Stromal cell of bone marrow (primary cell): ENCODE measurements at regions not wholly inside any gene's neighbourhood (a gene's known extent, or its start where the extent isn't known, plus 50 kb on each side); places are given as distances from the start of the nearest gene placed in this dataset.
"Not testable (repeated sequence)": the region's sequence is repeated elsewhere in the genome, so short reads cannot be mapped to it uniquely, and the experiment has no call there.

Experiments
- DNase-seq: peaks from one replicate; pipeline ENCODE4 v3.0.0-alpha.2; 2012; ENCODE audit warnings: low read depth

DNA sequence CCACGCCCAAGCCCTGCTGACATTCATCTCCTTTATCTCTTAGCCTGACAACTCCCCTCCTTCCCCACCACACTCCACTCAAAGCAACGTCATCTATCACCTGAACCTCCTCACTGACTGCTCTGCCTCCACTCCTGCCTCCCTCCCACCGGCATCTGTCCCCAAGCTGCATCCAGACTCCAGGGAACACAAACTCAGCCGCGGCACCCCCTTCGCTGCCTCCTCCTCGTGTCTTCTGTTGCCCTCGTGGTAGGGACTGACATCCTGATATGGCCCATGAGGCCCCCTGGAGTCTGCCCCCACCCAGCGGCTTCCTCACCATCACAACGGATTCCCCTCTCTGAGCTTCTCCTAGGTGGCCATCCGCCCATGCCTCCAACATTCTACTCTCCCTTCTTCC is 101.0 kb upstream of the TAS2R1 start:
- no peak for DNase-seq

DNA sequence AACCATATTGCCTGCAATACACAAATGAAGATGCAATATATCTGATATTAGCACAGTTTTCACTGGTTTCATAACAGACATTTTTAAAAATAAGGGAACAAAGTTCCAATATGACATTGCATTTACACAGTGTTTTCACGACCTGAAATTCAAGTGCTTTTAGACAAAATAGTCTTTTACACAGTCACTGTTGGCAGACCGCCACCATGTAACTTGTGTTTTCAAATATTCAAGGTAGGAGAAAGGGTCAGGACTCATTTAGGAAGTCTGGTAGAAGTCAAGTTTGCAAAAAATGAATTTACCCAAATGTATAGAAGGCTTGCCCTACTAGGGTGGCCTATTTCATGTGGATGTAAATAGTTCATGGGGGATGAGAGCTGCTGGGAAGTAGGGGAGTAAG is 98.1 kb upstream of the TAS2R1 start:
- no peak for DNase-seq

GRCh38 chr5:9726931-9727330 is 96.8 kb upstream of the TAS2R1 start:
- no peak for DNase-seq

DNA sequence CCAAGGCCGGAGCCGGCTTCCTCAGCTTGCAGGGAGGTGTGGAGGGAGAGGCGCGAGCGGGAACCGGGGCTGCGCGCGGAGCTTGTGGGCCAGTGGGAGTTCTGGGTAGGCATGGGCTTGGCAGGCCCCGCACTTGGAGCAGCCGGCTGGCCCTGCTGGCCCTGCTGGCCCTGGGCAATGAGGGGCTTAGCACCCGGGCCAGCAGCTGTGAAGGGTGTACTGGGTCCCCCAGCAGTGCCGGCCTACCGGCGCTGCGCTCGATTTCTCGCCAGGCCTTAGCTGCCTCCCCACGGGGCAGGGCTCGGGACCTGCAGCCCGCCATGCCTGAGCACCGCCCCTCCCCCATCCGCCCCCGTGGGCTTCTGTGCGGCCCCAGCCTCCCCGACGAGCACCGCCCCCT is 95.1 kb upstream of the TAS2R1 start:
- not testable (repeated sequence) for DNase-seq

GRCh38 chr5:9724707-9725106 is 94.6 kb upstream of the TAS2R1 start:
- DNase-seq, result no peak

DNA sequence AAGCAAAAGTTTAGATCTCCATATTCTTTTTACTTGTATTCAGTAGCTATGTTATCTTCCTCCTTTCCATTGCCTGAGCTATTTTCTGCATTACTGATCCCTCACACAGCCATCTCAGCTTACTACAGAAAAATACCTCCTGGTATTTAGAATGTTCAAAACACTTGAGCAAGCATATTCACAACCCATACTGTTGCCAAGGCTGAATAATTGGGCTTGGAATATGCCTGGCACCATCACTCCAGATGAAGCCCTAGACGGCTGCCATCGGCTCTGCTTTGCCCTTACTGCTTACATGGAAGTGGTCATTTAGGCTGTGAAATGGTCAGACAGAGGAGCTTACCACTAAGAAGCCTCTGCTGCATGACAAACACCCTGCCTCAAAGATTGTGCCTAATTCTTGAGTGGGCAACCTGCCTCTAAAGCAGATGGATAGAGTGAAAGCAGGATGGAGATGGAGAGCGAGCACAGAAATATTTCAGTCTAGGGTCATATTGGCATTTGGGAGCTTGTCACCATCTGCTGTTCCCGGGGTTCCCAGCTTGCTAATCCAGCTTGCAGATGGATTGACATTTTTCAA is 92.5 kb upstream of the TAS2R1 start:
- DNase-seq, result no peak

GRCh38 chr5:9721161-9721560 is 91.0 kb upstream of the TAS2R1 start:
- no peak for DNase-seq

DNA sequence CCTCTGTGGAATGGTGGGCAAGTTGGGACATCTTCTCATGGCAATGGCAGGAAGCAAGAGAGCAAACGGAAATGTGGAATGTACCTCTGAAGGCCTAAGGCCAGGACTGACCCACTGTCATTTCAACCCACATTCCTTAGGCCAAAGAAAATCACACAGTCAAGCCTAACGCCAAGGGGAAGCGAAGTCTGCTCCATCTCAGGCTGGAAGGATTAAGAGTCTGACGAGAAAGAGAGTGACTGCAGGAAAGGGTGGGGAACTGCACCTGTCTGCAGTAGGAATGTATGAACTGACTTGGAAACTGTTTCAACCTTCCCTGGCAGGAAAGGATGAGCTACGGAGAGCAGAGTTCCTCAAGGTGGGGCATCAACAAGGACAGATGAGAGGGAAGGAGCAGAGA is 90.2 kb upstream of the TAS2R1 start:
- DNase-seq, result no peak

DNA sequence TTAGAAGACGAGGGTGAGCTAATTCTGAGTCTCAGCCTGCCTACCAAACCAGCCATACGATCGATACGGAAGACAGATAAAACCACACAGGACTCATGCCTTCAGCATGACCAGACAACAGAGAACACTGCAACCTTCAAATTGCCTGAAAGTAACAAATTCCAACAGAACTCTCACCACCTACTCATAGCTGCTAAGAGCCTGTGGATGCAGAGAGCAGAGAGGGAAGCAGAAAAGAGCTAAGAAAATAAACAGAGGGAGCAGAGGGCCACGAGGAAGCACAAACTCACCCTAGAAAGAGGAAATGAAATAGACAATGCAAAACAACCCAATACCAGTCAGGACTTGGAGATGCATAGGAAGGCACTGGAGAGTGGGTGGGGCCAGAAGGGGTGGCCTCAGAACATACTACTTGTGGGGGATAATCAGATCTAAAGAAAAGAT is 86.7 kb upstream of the TAS2R1 start:
- DNase-seq, result no peak

DNA sequence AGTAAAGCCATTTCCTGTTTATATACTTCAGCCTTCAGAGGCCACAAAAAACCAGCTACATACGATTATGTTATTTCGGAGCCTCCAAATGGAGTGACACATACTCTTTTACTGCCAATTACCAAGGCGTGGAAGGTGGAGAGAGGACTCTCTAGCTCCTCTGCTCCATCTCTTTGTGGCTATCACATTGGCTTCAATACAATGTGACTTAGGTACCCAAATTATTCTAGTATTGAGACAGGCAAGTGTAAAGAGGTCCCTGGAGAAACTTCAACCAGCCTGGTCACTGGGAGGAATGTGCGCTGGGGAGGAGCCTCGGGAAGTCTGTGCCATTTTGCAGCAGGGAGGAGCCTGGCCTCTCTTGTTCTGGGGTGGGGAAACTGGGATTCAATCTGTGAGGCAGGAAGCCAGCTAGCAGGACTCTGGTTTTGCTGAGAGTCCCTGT is 85.8 kb upstream of the TAS2R1 start:
- peak; percentile 11 for DNase-seq

DNA sequence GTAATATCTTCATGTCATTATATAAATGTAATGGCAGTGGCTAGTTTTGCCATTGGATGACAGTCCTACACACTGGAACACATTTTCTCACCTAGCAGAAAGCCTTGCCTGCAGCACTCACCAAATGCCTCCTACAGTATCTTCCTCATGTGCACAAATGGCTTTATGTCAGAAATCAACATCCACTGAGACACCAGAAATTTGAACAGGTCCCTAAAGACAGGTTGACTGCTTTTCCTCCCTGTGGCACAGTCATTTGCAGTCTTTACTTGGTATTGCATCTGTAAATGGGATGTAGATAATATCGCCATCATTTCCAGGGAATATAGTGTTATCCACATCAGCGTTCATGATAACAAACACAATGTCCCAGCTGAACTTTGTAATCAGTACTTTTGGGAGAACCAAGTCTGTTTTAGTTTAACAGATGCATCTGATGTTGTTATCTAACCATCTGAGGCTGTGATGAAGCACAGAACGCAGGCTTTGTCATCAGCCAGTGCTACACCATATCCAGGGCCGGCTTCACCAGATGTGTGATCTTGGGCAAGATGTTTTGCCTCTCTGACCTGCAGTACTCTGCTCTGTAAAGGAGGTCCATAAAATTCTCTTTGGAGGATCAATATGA is 83.9 kb upstream of the TAS2R1 start:
- DNase-seq, result no peak

DNA sequence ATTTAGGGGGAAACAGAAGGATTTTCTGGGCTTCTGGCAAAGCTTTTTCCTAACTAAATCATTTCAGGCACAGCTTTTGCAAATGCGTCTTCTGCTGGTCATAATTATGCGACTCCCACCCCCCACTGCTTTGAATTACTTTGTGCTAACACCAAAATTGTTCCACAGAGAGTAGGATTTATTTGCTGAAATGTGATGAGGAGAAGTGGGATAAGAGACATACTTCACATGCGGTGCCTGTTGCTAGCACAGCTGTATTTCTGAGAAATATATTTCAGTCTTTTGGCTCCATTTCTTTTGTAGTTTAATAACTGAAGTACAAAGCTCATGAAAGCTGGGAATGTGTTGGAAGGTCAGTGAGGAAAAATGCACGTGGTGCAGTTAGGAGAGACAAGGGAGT is 83.2 kb upstream of the TAS2R1 start:
- no peak for DNase-seq

- DNase-seq, result no peak
Observed at GRCh38 chr5:9712911-9713310, 82.8 kb upstream of the TAS2R1 start.

DNA sequence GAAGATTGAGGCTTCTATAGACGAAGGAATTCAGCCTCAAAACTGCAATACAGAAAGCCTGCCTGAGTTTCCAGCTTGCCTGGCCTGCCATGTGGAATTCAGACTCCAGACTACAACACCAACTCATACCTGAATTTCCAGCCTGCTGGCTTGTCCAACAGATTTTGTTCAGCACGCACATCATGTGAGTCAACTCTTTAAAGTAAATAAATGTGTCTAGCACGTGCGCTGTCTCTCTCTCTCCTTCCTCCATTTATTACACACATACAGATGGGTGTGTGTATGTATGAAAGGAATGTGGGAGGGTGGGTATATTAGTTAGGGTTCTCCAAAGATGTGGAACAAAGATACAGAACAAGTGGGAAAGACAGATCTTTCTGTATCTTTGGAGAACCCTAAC is 82.4 kb upstream of the TAS2R1 start:
- DNase-seq, result no peak

- DNase-seq, result no peak
Observed at GRCh38 chr5:9710069-9710468, 79.9 kb upstream of the TAS2R1 start.

DNA sequence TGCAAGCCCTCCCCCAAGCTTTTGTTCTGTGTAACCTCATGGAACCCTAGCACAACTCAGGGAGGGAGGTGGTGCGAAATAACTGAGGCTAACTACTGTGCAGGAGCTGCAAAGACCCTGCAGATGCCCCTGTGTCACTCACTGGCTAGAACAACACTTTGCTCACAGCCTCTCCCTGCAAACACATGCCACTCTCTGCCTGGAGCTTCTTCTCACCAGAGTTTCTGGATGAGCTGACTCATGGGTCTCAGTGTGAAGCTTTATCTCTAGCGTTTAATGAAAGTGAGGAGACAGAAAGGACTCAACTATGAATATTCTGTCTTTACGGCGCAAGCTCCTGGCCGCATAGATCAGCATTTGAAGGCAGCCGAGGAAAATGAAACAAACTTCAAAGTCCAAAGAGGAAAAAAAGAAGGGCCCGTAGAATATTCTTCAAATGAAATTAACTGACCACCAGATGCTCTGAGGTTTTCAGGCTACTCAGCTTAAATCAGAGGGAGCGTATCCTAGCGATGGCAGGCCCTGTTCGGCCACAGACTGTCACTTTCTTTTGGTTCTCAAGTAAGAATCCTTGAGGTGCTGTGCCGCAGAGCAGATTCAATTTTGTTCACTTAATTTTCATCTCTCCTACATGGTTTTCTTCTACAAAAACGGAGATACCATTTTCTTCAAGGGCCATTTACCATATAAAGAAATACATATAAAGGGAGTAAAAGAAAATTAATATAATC is 77.7 kb upstream of the TAS2R1 start:
- DNase-seq, result no peak

DNA sequence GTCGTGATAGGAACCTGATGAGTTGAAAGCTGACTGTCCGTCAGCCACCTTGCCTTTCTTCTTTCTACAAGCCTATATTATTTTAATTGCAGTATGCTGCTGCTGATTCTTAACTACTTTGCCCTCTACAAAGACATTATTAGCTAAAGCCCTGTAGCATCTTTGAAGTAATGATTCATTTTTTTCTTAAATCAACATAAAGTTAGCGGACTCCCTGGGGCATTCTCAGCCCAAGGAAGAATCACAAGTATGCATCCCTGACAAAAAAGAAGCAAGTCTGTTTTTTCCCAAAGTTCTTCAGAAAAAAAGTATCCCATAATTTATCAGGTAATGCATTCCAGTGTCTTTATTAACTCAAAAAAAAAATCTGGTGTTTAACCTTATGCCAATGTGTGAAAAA is 69.5 kb upstream of the TAS2R1 start:
- no peak for DNase-seq

DNA sequence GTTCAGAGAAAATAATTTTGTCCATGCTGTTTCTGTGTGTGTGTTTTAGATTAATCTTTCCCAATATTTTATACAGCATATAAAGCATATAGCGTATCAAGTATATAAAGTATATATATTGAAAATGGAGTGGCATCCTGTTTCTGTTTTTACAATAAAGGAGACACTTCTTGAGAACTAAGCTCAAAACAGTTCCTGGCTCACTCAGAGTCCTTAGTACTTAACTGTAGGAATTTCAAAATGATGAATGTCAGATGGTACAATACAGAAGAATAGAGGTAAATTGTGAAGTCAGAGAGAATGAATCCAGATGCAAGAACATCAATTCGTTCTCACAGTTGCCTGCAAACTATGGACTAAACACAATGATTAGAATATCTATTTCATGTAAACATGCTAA is 68.7 kb upstream of the TAS2R1 start:
- no peak for DNase-seq

DNA sequence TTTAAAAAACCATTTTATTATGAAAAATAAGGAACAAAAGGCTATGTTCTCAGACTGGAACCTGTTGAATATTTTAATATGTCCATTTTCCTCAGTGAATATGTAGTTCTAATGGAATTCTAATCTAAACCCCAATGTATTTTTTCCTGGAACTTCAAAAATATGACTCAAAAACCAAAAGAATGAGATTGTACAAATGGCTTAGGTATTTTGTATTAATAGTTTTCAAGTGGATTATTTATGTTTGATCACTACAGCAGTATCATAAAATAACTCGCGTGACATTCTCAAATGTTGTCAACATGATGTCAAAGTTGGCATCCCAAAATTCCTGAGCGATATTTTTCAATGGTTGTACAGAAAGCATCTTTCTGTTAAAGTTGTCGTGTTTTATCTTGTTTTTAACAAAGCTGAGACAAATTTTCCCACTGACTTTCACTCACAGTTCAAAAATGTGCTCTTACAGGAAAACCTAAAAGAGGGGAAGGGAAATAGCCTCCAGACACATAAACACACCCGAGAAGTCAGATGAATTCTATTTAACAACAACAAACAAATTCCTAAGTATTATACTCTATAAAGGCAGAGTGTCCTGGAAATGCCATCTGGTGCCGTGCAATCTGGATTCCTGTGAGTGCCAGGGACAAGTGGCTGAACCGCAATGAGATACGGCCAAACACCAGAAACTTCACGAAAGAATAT is 68.1 kb upstream of the TAS2R1 start:
- DNase-seq, result no peak

DNA sequence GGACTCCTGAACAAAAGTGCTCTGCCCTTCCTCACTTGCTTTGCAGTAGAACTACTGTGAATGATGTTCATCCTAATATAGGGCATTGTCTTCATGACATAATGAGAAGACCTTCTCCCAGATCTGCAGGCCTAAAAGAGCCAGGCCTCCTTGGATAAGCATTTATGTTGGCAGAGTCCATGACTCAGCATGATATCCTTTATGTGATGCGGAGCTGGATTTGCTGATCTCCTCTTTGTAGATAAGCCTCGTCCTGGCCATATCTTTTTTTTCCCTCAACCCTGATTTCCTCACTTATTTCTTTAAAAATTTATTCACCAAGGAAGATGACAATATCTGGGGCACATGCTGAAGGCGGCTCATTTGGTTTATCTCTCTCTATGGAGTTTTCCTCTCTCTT is 62.4 kb upstream of the TAS2R1 start:
- no peak for DNase-seq

- no peak for DNase-seq
Observed at GRCh38 chr5:9691261-9691660, 61.1 kb upstream of the TAS2R1 start.

- DNase-seq, result no peak
Observed at GRCh38 chr5:9690751-9691150, 60.6 kb upstream of the TAS2R1 start.

GRCh38 chr5:9686216-9686615 is 56.1 kb upstream of the TAS2R1 start:
- DNase-seq, result peak; percentile 33
